Neural cell (in vitro differentiated cells): ENCODE measurements at regions not wholly inside any gene's neighbourhood (a gene's known extent, or its start where the extent isn't known, plus 50 kb on each side); places are given as distances from the start of the nearest gene placed in this dataset.

Experiments used
- H2AFZ ChIP-seq: fragments of 200-600, 300-800 bp; sonication (generic), shearing (Covaris generic); 2 replicates; pipeline ENCODE4 v1.6.0; 2014; ENCODE audit warnings: low read depth, mild to moderate bottlenecking, antibody characterized with exemption, low read length, moderate library complexity
- H3F3A ChIP-seq: fragments of 200-600 bp; shearing (Covaris generic); 2 replicates; pipeline ENCODE4 v1.6.1; 2016; ENCODE audit warnings: mild to moderate bottlenecking, moderate library complexity, mixed read lengths, antibody characterized with exemption, low read length; ENCODE audit not compliant: insufficient read depth, poor library complexity, severe bottlenecking
- H3K27ac ChIP-seq: fragments of 200-600, 300-800 bp; sonication (generic), shearing (Covaris generic); 2 replicates; pipeline ENCODE4 v1.5.1; 2014; ENCODE audit warnings: mild to moderate bottlenecking, low read length, moderate library complexity
- H3K27me3 ChIP-seq: fragments of 300-800, 200-600 bp; sonication (generic), shearing (Covaris generic); 2 replicates; pipeline ENCODE4 v1.6.0; 2014; ENCODE audit warnings: mild to moderate bottlenecking, low read depth, low read length, moderate library complexity; ENCODE audit not compliant: insufficient read depth
- H3K36me3 ChIP-seq: fragments of 300-800, 200-600 bp; sonication (generic), shearing (Covaris generic); 2 replicates; pipeline ENCODE4 v1.5.1; 2014; ENCODE audit warnings: mild to moderate bottlenecking, antibody characterized with exemption, low read length, moderate library complexity; ENCODE audit not compliant: insufficient read depth
- H3K4me2 ChIP-seq: fragments of 300-800, 200-600 bp; sonication (generic), shearing (Covaris generic); 2 replicates; pipeline ENCODE4 v1.6.0; 2014; ENCODE audit warnings: mild to moderate bottlenecking, low read length
- H3K4me3 ChIP-seq: fragments of 300-800, 200-600 bp; sonication (generic), shearing (Covaris generic); 2 replicates; pipeline ENCODE4 v1.5.1; 2014; ENCODE audit warnings: mild to moderate bottlenecking, low read length, moderate library complexity
- H3K79me2 ChIP-seq: fragments of 200-600 bp; shearing (Covaris generic); replicated peaks from 2 replicates; pipeline ENCODE4 v1.6.0; 2014; ENCODE audit warnings: mild to moderate bottlenecking, low read length, moderate library complexity; ENCODE audit not compliant: insufficient read depth
- H3K9ac ChIP-seq: fragments of 300-800, 200-600 bp; sonication (generic), shearing (Covaris generic); 2 replicates; pipeline ENCODE4 v1.6.1; 2016; ENCODE audit warnings: mild to moderate bottlenecking, low read length, mixed read lengths
- H3K9me2 ChIP-seq: fragments of 200-600 bp; shearing (Covaris generic); 2 replicates; pipeline ENCODE4 v1.6.1; 2016; ENCODE audit warnings: mild to moderate bottlenecking, low read length, mixed read lengths; ENCODE audit not compliant: insufficient read depth
- H3K9me3 ChIP-seq: fragments of 200-600, 300-800 bp; sonication (generic), shearing (Covaris generic); 2 replicates; pipeline ENCODE4 v1.6.1; 2016; ENCODE audit warnings: mild to moderate bottlenecking, mixed run types, low read length, moderate library complexity, mixed read lengths
- H4K20me1 ChIP-seq: fragments of 200-600 bp; shearing (Covaris generic); 2 replicates; pipeline ENCODE4 v1.6.1; 2016; ENCODE audit warnings: mild to moderate bottlenecking, mixed run types; ENCODE audit not compliant: insufficient read depth
- EP300 ChIP-seq: fragments of 450-650 bp; conservative IDR thresholded peaks from 2 replicates; pipeline ENCODE4 v1.6.1; 2014; ENCODE audit warnings: antibody characterized with exemption, mild to moderate bottlenecking, moderate library complexity; ENCODE audit not compliant: poor library complexity, severe bottlenecking
- EZH2 ChIP-seq: fragments of 200-600, 300-800 bp; shearing (Covaris generic), sonication (generic); IDR thresholded peaks from 2 replicates; pipeline ENCODE4 v1.6.1; 2014; ENCODE audit warnings: antibody characterized with exemption, low read length, borderline replicate concordance, mild to moderate bottlenecking; ENCODE audit not compliant: insufficient read depth, poor library complexity, severe bottlenecking
- MXI1 ChIP-seq: fragments of 450-650 bp; conservative IDR thresholded peaks from 2 replicates; pipeline ENCODE4 v1.6.1; 2014; ENCODE audit warnings: antibody characterized with exemption, mild to moderate bottlenecking; ENCODE audit not compliant: poor library complexity, severe bottlenecking
- POLR2AphosphoS5 ChIP-seq: IDR thresholded peaks from 2 replicates; pipeline ENCODE4 v1.6.1; 2012
- RAD21 ChIP-seq: fragments of 450-650 bp; conservative IDR thresholded peaks from 2 replicates; pipeline ENCODE4 v1.6.1; 2014; ENCODE audit warnings: antibody characterized with exemption, mild to moderate bottlenecking, moderate library complexity
- REST ChIP-seq: IDR thresholded peaks from 2 replicates; pipeline ENCODE4 v1.6.1; 2012; ENCODE audit warnings: borderline replicate concordance
- SMC3 ChIP-seq: fragments of 450-650 bp; conservative IDR thresholded peaks from 2 replicates; pipeline ENCODE4 v1.6.1; 2014; ENCODE audit warnings: antibody characterized with exemption, mild to moderate bottlenecking, moderate library complexity; ENCODE audit not compliant: poor library complexity
- TAF1 ChIP-seq: IDR thresholded peaks from 2 replicates; pipeline ENCODE4 v1.6.1; 2012; ENCODE audit warnings: low read depth
- TF ChIP-seq, protein P1 (sequence below): fragments of 450-650 bp; IDR thresholded peaks from 2 replicates; pipeline ENCODE4 v1.5.1; 2014; ENCODE audit warnings: antibody characterized with exemption, mild to moderate bottlenecking, moderate library complexity; ENCODE audit not compliant: poor library complexity, severe bottlenecking

- no peak for TF ChIP-seq REST
- TF ChIP-seq TAF1 = no peak
- TF ChIP-seq MXI1 = no peak
- no peak for TF ChIP-seq EP300
- TF ChIP-seq EZH2 = no peak
- no peak for TF ChIP-seq RAD21
- TF ChIP-seq POLR2AphosphoS5 = no peak
- TF ChIP-seq, protein P1, sequence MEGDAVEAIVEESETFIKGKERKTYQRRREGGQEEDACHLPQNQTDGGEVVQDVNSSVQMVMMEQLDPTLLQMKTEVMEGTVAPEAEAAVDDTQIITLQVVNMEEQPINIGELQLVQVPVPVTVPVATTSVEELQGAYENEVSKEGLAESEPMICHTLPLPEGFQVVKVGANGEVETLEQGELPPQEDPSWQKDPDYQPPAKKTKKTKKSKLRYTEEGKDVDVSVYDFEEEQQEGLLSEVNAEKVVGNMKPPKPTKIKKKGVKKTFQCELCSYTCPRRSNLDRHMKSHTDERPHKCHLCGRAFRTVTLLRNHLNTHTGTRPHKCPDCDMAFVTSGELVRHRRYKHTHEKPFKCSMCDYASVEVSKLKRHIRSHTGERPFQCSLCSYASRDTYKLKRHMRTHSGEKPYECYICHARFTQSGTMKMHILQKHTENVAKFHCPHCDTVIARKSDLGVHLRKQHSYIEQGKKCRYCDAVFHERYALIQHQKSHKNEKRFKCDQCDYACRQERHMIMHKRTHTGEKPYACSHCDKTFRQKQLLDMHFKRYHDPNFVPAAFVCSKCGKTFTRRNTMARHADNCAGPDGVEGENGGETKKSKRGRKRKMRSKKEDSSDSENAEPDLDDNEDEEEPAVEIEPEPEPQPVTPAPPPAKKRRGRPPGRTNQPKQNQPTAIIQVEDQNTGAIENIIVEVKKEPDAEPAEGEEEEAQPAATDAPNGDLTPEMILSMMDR = no peak
- TF ChIP-seq SMC3 = no peak
These were observed 65.0 kb upstream of the ADGRA1 start for GRCh38 chr10:133022776-133023100.

DNA sequence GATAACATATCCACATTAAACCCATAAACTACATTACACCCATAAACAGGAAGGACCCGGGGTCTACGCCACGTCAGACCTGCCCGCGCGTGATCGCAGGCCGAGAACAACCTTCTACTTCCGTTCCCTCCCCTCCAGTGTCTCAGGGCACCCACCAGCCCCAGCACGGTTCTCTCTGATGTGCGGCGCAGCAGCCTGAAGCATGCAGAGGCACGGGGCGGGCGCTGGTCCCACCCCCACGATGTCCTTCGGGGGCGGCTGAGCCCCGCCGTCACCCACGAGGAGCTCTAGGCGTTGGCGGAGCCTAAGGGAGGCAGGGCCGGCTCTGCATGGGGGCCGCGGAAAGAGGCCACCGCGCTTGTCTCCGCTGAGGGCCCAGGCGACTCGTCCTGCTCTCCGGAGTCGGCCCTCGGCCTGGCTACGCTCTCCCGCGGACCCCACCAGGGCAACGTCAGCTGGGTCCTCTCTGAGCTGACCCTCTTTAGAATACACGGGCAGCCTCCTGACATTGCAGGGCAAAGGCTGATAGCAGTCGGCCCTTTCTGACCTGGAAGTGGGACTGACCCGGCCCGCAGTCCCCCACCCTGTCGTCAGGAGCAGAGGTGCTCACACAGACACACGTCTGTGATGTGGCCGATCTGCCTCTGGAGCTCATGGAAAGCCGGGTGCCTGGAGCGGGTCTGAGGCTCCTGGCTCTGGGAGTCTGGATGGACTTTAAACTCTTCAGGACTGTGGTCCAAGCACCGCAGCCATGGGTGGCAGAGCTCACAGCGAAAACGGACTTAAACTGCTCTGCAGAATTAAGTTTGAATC is 65.6 kb upstream of the ADGRA1 start:
- H3K4me2 ChIP-seq = no peak overlapping the region
- H4K20me1 ChIP-seq = no peaks in the 10 kb centered on the region
- H3K9me3 ChIP-seq = no peaks in the 10 kb centered on the region
- H3K27ac ChIP-seq = no peak overlapping the region
- TF ChIP-seq MXI1 = no peak
- no peak for TF ChIP-seq SMC3
- no peak for TF ChIP-seq EZH2
- no peak for TF ChIP-seq REST
- TF ChIP-seq TAF1 = no peak
- H3K79me2 ChIP-seq = no peaks in the 10 kb centered on the region
- H3K9ac ChIP-seq = no peak overlapping the region
- no peak overlapping the region for H3K4me3 ChIP-seq
- H3K27me3 ChIP-seq = no peaks in the 10 kb centered on the region
- H3K36me3 ChIP-seq = no peaks in the 10 kb centered on the region
- H3K9me2 ChIP-seq = no peaks in the 10 kb centered on the region
- no peaks in the 10 kb centered on the region for H3F3A ChIP-seq
- no peak overlapping the region for H2AFZ ChIP-seq

More at GRCh38 chr10:133022776-133023100, 65.0 kb upstream of the ADGRA1 start:
- no peaks in the 10 kb centered on the region for H3K9me2 ChIP-seq
- H3K27me3 ChIP-seq = no peaks in the 10 kb centered on the region
- H3K4me3 ChIP-seq = no peak overlapping the region
- H3K9ac ChIP-seq = no peak overlapping the region
- H3K27ac ChIP-seq = no peak overlapping the region
- no peak overlapping the region for H3K4me2 ChIP-seq
- no peaks in the 10 kb centered on the region for H4K20me1 ChIP-seq
- H2AFZ ChIP-seq = no peak overlapping the region
- H3K9me3 ChIP-seq = no peaks in the 10 kb centered on the region
- H3K36me3 ChIP-seq = no peaks in the 10 kb centered on the region
- H3F3A ChIP-seq = no peaks in the 10 kb centered on the region
- no peaks in the 10 kb centered on the region for H3K79me2 ChIP-seq
